Osteocyte (in vitro differentiated cells): ENCODE measurements at regions not wholly inside any gene's neighbourhood (a gene's known extent, or its start where the extent isn't known, plus 50 kb on each side); places are given as distances from the start of the nearest gene placed in this dataset.

Source experiments
- DNase-seq: peaks from one replicate; pipeline ENCODE4 v3.0.0; 2021; ENCODE audit warnings: mixed read lengths; ENCODE audit not compliant: unreplicated experiment; ENCODE audit errors: extremely low spot score
- H3K27ac Mint-ChIP-seq: one replicate; pipeline ENCODE4 v1.8.0; 2021; ENCODE audit warnings: mild to moderate bottlenecking, mixed read lengths; ENCODE audit not compliant: unreplicated experiment
- H3K27me3 Mint-ChIP-seq: one replicate; pipeline ENCODE4 v1.8.0; 2021; ENCODE audit warnings: mixed read lengths; ENCODE audit not compliant: unreplicated experiment
- H3K36me3 Mint-ChIP-seq: one replicate; pipeline ENCODE4 v1.8.0; 2021; ENCODE audit warnings: mixed read lengths; ENCODE audit not compliant: unreplicated experiment
- H3K4me1 Mint-ChIP-seq: one replicate; pipeline ENCODE4 v1.8.0; 2021; ENCODE audit warnings: mixed read lengths; ENCODE audit not compliant: unreplicated experiment
- H3K4me3 Mint-ChIP-seq: one replicate; pipeline ENCODE4 v1.8.0; 2021; ENCODE audit warnings: mild to moderate bottlenecking, moderate library complexity, mixed read lengths; ENCODE audit not compliant: unreplicated experiment
- H3K9me3 Mint-ChIP-seq: one replicate; pipeline ENCODE4 v1.8.0; 2021; ENCODE audit warnings: mixed read lengths; ENCODE audit not compliant: unreplicated experiment
- CTCF ChIP-seq: fragments of 200-600 bp; sonication (generic); IDR thresholded peaks from 2 replicates; pipeline ENCODE4 v1.5.0; 2021; ENCODE audit warnings: antibody characterized with exemption, mild to moderate bottlenecking, moderate library complexity

- TF ChIP-seq CTCF = no peak
- Mint-ChIP-seq H3K9me3 (no peaks in the 10 kb centered on the region), H3K27ac (no peak overlapping the region), H3K4me1 (peaks cover 14% of the 10 kb centered on the region), H3K4me3 (no peak overlapping the region), H3K27me3 (peaks cover 11% of the 10 kb centered on the region), H3K36me3 (no peaks in the 10 kb centered on the region)
- DNase-seq = no peak
Measured at GRCh38 chr5:10073441-10074104, 176.1 kb downstream of the ATPSCKMT start.

GRCh38 chr5:10069637-10070313 is 179.9 kb downstream of the ATPSCKMT start:
- H3K4me1 Mint-ChIP-seq = no peaks in the 10 kb centered on the region
- no peak overlapping the region for H3K4me3 Mint-ChIP-seq
- DNase-seq = no peak
- H3K27me3 Mint-ChIP-seq = peaks cover 5% of the 10 kb centered on the region
- no peaks in the 10 kb centered on the region for H3K36me3 Mint-ChIP-seq
- no peaks in the 10 kb centered on the region for H3K9me3 Mint-ChIP-seq
- no peak for TF ChIP-seq CTCF
- no peak overlapping the region for H3K27ac Mint-ChIP-seq

- no peak overlapping the region for H3K4me3 Mint-ChIP-seq
- H3K9me3 Mint-ChIP-seq = no peaks in the 10 kb centered on the region
- H3K4me1 Mint-ChIP-seq = no peaks in the 10 kb centered on the region
- no peak for TF ChIP-seq CTCF
- H3K36me3 Mint-ChIP-seq = no peaks in the 10 kb centered on the region
- peaks cover 6% of the 10 kb centered on the region for H3K27me3 Mint-ChIP-seq
- no peak for DNase-seq
- no peak overlapping the region for H3K27ac Mint-ChIP-seq
Measured at GRCh38 chr5:10065428-10066000, 184.2 kb downstream of the ATPSCKMT start.

GRCh38 chr5:10064546-10065195 is 185.0 kb downstream of the ATPSCKMT start:
- Mint-ChIP-seq H3K27me3 (peaks cover 9% of the 10 kb centered on the region), H3K36me3 (no peaks in the 10 kb centered on the region), H3K4me3 (no peak overlapping the region), H3K9me3 (no peaks in the 10 kb centered on the region), H3K27ac (no peak overlapping the region), H3K4me1 (no peaks in the 10 kb centered on the region)
- DNase-seq = no peak
- TF ChIP-seq CTCF = no peak

- no peaks in the 10 kb centered on the region for H3K9me3 Mint-ChIP-seq
Measured at GRCh38 chr5:10063997-10064396, 185.7 kb downstream of the ATPSCKMT start.

More at GRCh38 chr5:10063997-10064396, 185.7 kb downstream of the ATPSCKMT start:
- Mint-ChIP-seq H3K27me3 (peaks cover 9% of the 10 kb centered on the region), H3K27ac (no peak overlapping the region), H3K36me3 (no peaks in the 10 kb centered on the region), H3K4me3 (no peak overlapping the region), H3K4me1 (no peaks in the 10 kb centered on the region)
- DNase-seq = no peak
- no peak for TF ChIP-seq CTCF
